ENCODE measurements at regions not wholly inside any gene's neighbourhood (a gene's known extent, or its start where the extent isn't known, plus 50 kb on each side); places are given as distances from the start of the nearest gene placed in this dataset.

- Histone ChIP-seq H3K4me3 (no peak overlapping the region), H3K27ac (no peak overlapping the region), H3K4me1 (no peaks in the 10 kb centered on the region), H3K27me3 (no peaks in the 10 kb centered on the region), H3K9me3 (no peaks in the 10 kb centered on the region), H3K36me3 (no peaks in the 10 kb centered on the region)
- no peak for DNase-seq (ENCODE audit: low spot score in 2 of 2)
- 71% methylated on average over 4 of the region's 4 CpGs for WGBS
- no peak for TF ChIP-seq POLR2A (IDR thresholded peaks at IDR 0.05)
- no peak for TF ChIP-seq POLR2AphosphoS5 (IDR thresholded peaks at IDR 0.05)
- no peak for TF ChIP-seq CTCF (IDR thresholded peaks at IDR 0.05)
- TF ChIP-seq EP300 (IDR thresholded peaks at IDR 0.05), result no peak
These were observed 147.5 kb upstream of the TBCA start for GRCh38 chr5:77923666-77924065.

DNA sequence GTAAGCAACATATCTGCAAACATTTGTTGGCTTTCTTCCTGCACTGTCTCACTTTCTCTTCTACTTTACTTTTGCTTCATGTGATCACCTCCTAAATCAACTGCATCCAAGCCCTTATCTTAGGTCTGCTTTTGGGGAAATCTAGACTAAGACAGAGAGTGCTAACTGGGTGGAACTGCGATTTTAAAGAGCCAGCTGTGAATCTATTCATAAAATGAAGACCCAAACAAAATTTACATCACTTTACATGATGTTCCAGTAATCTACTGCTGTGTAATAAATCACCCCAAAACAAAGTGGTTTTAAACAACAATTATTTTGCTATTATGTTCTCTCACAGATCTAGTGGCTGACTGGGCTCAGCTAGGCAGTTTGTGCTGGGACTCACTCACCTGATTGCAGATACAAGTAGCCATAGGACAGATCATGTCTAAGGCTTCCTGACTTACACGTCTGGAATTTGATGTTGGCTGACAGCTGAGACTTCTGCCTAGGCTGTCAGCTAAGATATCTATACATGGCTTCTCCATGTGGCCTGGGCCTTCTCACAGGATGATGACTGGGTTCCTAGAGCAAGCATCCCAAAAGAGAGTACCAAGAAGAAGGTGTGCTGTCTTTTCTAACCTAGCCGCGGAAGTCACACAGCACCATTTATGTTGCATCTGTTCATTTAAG lies 145.1 kb upstream of the TBCA start:
- Histone ChIP-seq H3K4me3 (no peak overlapping the region), H3K27me3 (no peaks in the 10 kb centered on the region), H3K36me3 (no peaks in the 10 kb centered on the region), H3K4me1 (no peaks in the 10 kb centered on the region), H3K9me3 (no peaks in the 10 kb centered on the region), H3K27ac (no peak overlapping the region)
- no peak for TF ChIP-seq POLR2A (IDR thresholded peaks at IDR 0.05)
- no peak for TF ChIP-seq POLR2AphosphoS5 (IDR thresholded peaks at IDR 0.05)
- no peak for TF ChIP-seq CTCF (IDR thresholded peaks at IDR 0.05)
- no peak for TF ChIP-seq EP300 (IDR thresholded peaks at IDR 0.05)
- no peak for DNase-seq (ENCODE audit: low spot score in 2 of 2)
- 81% methylated on average over 4 of the region's 4 CpGs for WGBS

DNA sequence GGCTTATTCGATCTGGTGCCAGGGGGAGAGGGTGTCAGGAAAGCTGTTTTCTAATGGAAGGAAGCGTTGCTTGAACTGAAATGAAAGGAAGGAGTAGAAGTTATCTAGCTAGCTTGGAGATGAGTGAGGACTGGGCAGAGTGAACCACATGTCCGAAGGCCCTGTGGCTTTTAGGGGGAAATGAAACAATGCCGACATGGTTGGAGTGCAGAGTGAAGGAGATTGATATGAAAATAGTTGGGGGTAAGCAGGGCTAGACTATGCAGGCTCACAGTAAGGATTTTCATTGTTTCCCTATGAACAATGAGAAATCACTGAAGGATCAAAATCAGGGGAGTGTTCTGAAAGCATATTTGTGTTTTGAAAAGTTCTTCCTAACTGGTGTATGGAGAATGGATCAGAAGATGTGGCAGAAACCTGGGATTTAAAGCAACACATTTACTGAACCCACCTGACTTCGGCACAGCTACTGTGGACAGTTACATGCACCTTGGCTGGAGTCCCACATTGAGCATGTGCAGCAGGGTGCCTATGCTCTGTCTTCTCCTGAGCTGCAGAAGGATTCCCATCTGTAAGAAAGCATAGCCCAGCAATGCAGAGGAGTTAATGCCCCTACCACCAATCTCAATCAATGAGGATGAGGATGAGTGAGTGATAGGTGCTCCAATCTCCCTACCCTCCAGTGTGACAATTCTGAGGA lies 144.4 kb upstream of the TBCA start:
- Histone ChIP-seq H3K9me3 (no peaks in the 10 kb centered on the region), H3K27ac (no peak overlapping the region), H3K36me3 (no peaks in the 10 kb centered on the region), H3K4me3 (no peak overlapping the region), H3K27me3 (no peaks in the 10 kb centered on the region), H3K4me1 (no peaks in the 10 kb centered on the region)
- DNase-seq (ENCODE audit: low spot score in 2 of 2), result no peak
- 79% methylated on average over 5 of the region's 5 CpGs for WGBS
- TF ChIP-seq CTCF (IDR thresholded peaks at IDR 0.05) (no peak), POLR2A (IDR thresholded peaks at IDR 0.05) (no peak), POLR2AphosphoS5 (IDR thresholded peaks at IDR 0.05) (no peak), EP300 (IDR thresholded peaks at IDR 0.05) (no peak)

DNA sequence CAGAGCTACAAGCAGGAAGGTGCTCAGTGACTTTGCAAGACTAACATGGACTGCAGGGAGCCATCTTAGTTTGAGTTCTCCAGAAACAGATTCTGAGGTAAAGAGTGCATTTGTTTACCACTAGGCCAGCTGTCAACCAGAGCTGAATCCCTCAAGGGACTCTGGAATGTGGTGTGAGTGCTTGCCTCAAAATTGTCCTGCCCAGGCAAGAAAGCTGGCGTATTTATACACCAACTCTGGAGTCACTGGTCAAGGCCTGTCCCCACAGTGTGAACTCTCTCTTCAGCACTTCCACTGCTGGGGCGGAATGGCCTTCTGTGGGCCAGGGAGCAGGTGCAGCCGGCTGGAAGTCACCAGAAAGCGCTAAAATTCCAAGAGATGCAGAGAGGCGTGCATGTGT lies 139.2 kb upstream of the TBCA start:
- H3K9me3 ChIP-seq, result peaks cover 3% of the 10 kb centered on the region
- H3K4me3 ChIP-seq, result no peak overlapping the region
- no peak for DNase-seq (ENCODE audit: low spot score in 2 of 2)
- 91% methylated on average over 5 of the region's 5 CpGs for WGBS
- TF ChIP-seq POLR2A (IDR thresholded peaks at IDR 0.05) (no peak), POLR2AphosphoS5 (IDR thresholded peaks at IDR 0.05) (no peak), CTCF (IDR thresholded peaks at IDR 0.05) (no peak), EP300 (IDR thresholded peaks at IDR 0.05) (no peak)
- no peak overlapping the region for H3K27ac ChIP-seq
- no peaks in the 10 kb centered on the region for H3K36me3 ChIP-seq
- peaks cover 13% of the 10 kb centered on the region for H3K27me3 ChIP-seq
- no peaks in the 10 kb centered on the region for H3K4me1 ChIP-seq

DNA sequence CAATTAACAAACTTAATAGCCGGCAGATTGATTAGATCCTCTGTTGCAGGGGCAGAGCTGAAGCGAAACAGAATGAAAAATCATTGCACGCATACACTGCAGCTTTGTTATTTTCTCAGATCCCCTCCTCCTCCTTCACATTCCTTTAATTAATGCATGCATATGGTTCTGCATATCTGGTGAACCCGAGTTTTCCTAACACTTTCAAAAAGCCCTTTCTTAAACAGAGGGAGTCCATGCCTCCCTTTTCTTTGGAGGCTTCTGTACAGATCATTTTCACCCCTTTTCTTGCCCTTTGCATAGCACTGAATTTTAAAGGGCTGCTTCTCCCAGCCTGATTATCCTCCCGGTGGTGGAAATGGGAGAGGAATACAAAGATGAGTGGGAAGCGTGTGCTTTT lies 136.6 kb upstream of the TBCA start:
- Histone ChIP-seq H3K4me3 (no peak overlapping the region), H3K4me1 (no peaks in the 10 kb centered on the region), H3K9me3 (peaks cover 3% of the 10 kb centered on the region), H3K27ac (no peak overlapping the region), H3K27me3 (peaks cover 13% of the 10 kb centered on the region), H3K36me3 (no peaks in the 10 kb centered on the region)
- 51% methylated on average over 6 of the region's 6 CpGs for WGBS
- DNase-seq (ENCODE audit: low spot score in 2 of 2), result no peak
- no peak for TF ChIP-seq POLR2A (IDR thresholded peaks at IDR 0.05)
- no peak for TF ChIP-seq EP300 (IDR thresholded peaks at IDR 0.05)
- TF ChIP-seq CTCF (IDR thresholded peaks at IDR 0.05), result no peak
- no peak for TF ChIP-seq POLR2AphosphoS5 (IDR thresholded peaks at IDR 0.05)

Data from suprapubic skin (tissue), 4 donors.